CD4-positive, alpha-beta T cell treated with Interleukin-6 at 100 ng/mL for 8 hours (primary cell): ENCODE measurements at regions not wholly inside any gene's neighbourhood (a gene's known extent, or its start where the extent isn't known, plus 50 kb on each side); places are given as distances from the start of the nearest gene placed in this dataset.
A peak's percentile ranks its signal among the peaks of the same experiment; 100 is the strongest.
"Not testable (repeated sequence)": the region's sequence is repeated elsewhere in the genome, so short reads cannot be mapped to it uniquely, and the experiment has no call there.

Experiments
- DNase-seq: peaks from one replicate; pipeline ENCODE4 v3.0.0-alpha.2; 2020; ENCODE audit warnings: mixed read lengths, low spot score

- DNase-seq = peak; percentile 15
Measured at GRCh38 chr20:52438326-52438963, 246.9 kb upstream of the ZFP64 start.

GRCh38 chr20:52434453-52434852, 242.9 kb upstream of the ZFP64 start:
- no peak for DNase-seq

GRCh38 chr20:52434041-52434425, 242.5 kb upstream of the ZFP64 start:
- DNase-seq = no peak

GRCh38 chr20:52433326-52434040, 241.9 kb upstream of the ZFP64 start:
- DNase-seq = no peak

- DNase-seq = no peak
Measured at GRCh38 chr20:52432740-52433139, 241.2 kb upstream of the ZFP64 start.

GRCh38 chr20:52429029-52429428, 237.4 kb upstream of the ZFP64 start:
- no peak for DNase-seq

GRCh38 chr20:52427960-52428359, 236.4 kb upstream of the ZFP64 start:
- DNase-seq = no peak

GRCh38 chr20:52426856-52427255, 235.3 kb upstream of the ZFP64 start:
- no peak for DNase-seq

- no peak for DNase-seq
Measured at GRCh38 chr20:52425701-52426100, 234.1 kb upstream of the ZFP64 start.

- DNase-seq = no peak
Measured at GRCh38 chr20:52425253-52425652, 233.7 kb upstream of the ZFP64 start.

- DNase-seq = not testable (repeated sequence)
Measured at GRCh38 chr20:52424357-52424942, 232.9 kb upstream of the ZFP64 start.

- not testable (repeated sequence) for DNase-seq
Measured at GRCh38 chr20:52423536-52424140, 232.1 kb upstream of the ZFP64 start.

GRCh38 chr20:52422574-52423336, 231.2 kb upstream of the ZFP64 start:
- DNase-seq = no peak

- no peak for DNase-seq
Measured at GRCh38 chr20:52420805-52421204, 229.2 kb upstream of the ZFP64 start.

- DNase-seq = no peak
Measured at GRCh38 chr20:52419205-52419604, 227.6 kb upstream of the ZFP64 start.

- no peak for DNase-seq
Measured at GRCh38 chr20:52416953-52417352, 225.4 kb upstream of the ZFP64 start.

- DNase-seq = no peak
Measured at GRCh38 chr20:52411611-52412010, 220.0 kb upstream of the ZFP64 start.

GRCh38 chr20:52410731-52411234, 219.2 kb upstream of the ZFP64 start:
- DNase-seq = no peak

- DNase-seq = peak; percentile 87
Measured at GRCh38 chr20:52410182-52410647, 218.6 kb upstream of the ZFP64 start.

GRCh38 chr20:52405986-52406385, 214.4 kb upstream of the ZFP64 start:
- DNase-seq = no peak

GRCh38 chr20:52405417-52405816, 213.8 kb upstream of the ZFP64 start:
- peak; percentile 43 for DNase-seq

GRCh38 chr20:52404671-52405070, 213.1 kb upstream of the ZFP64 start:
- peak; percentile 11 for DNase-seq
